CD14-positive monocyte (primary cell): ENCODE measurements at regions not wholly inside any gene's neighbourhood (a gene's known extent, or its start where the extent isn't known, plus 50 kb on each side); places are given as distances from the start of the nearest gene placed in this dataset.
"Not testable (repeated sequence)": the region's sequence is repeated elsewhere in the genome, so short reads cannot be mapped to it uniquely, and the experiment has no call there.

Experiments used
- DNase-seq, 3 donors: peaks; one replicate each; pipeline ENCODE4 v3.0.0-alpha.2; 2011 to 2022
- H2AFZ ChIP-seq: 2 replicates; pipeline ENCODE4 v1.6.0; 2012; ENCODE audit warnings: mild to moderate bottlenecking, low read depth, low read length, inconsistent platforms; ENCODE audit not compliant: insufficient read depth, poor library complexity, severe bottlenecking
- H3K27ac ChIP-seq, 2 donors: 1 replicate in 1 of 2; 2 replicates in 1 of 2; pipeline ENCODE4 v1.5.1; 2012 to 2013; ENCODE audit warnings: low read length in 2 of 2, control low read depth in 1 of 2, inconsistent platforms in 1 of 2, low read depth in 1 of 2, mild to moderate bottlenecking in 1 of 2
- H3K27me3 ChIP-seq, 2 donors: one replicate each; pipeline versions ENCODE4 v1.6.0 to v1.6.1; 2011 to 2013; ENCODE audit warnings: low read length in 2 of 2; ENCODE audit not compliant: control insufficient read depth in 2 of 2, insufficient read depth in 2 of 2
- H3K36me3 ChIP-seq, 2 donors: replicated peaks in 1 of 2; 1 replicate in 1 of 2; 2 replicates in 1 of 2; pipeline versions ENCODE4 v1.5.1 to v1.6.1; 2012 to 2013; ENCODE audit warnings: low read length in 2 of 2, control low read depth in 1 of 2, inconsistent platforms in 1 of 2, mild to moderate bottlenecking in 1 of 2; ENCODE audit not compliant: insufficient read depth in 2 of 2, control insufficient read depth in 1 of 2
- H3K4me1 ChIP-seq, 2 donors: 1 replicate in 1 of 2; 2 replicates in 1 of 2; pipeline versions ENCODE4 v1.5.1 to v1.6.1; 2012 to 2013; ENCODE audit warnings: low read length in 2 of 2, control low read depth in 1 of 2, inconsistent platforms in 1 of 2, mild to moderate bottlenecking in 1 of 2, moderate library complexity in 1 of 2; ENCODE audit not compliant: insufficient read depth in 2 of 2, control insufficient read depth in 1 of 2
- H3K4me2 ChIP-seq: replicated peaks from 2 replicates; pipeline ENCODE3; 2012; ENCODE audit warnings: low read length, moderate library complexity, mild to moderate bottlenecking; ENCODE audit not compliant: poor library complexity, severe bottlenecking; ENCODE audit errors: extremely low read depth
- H3K4me3 ChIP-seq, 3 experiments: fragments of 200-600 bp in 1 of 3; sonication (generic) in 1 of 3; replicated peaks in 1 of 3; 1 replicate in 2 of 3; 2 replicates in 1 of 3; pipeline ENCODE4 v1.5.1; 2011 to 2013; ENCODE audit warnings: low read length in 3 of 3, mild to moderate bottlenecking in 3 of 3, control low read depth in 2 of 3, low read depth in 2 of 3, inconsistent platforms in 1 of 3, moderate library complexity in 1 of 3
- H3K79me2 ChIP-seq: 2 replicates; pipeline ENCODE4 v1.6.0; 2012; ENCODE audit warnings: mild to moderate bottlenecking, control low read depth, inconsistent platforms, low read length, moderate library complexity; ENCODE audit not compliant: insufficient read depth
- H3K9ac ChIP-seq: 2 replicates; pipeline ENCODE4 v1.6.0; 2017; ENCODE audit warnings: low read length, mild to moderate bottlenecking; ENCODE audit not compliant: insufficient read depth, poor library complexity, severe bottlenecking
- H3K9me3 ChIP-seq, 2 donors: replicated peaks in 1 of 2; 1 replicate in 1 of 2; 2 replicates in 1 of 2; pipeline versions ENCODE4 v1.5.1 to v1.6.1; 2012 to 2013; ENCODE audit warnings: low read length in 2 of 2, control low read depth in 1 of 2; ENCODE audit not compliant: control insufficient read depth in 1 of 2, insufficient read depth in 1 of 2
- H4K20me1 ChIP-seq: 2 replicates; pipeline ENCODE4 v1.6.0; 2012; ENCODE audit warnings: mild to moderate bottlenecking, low read length, control low read depth, moderate library complexity; ENCODE audit not compliant: insufficient read depth
- H3K27ac Mint-ChIP-seq, 7 donors: one replicate each; pipeline ENCODE4 v1.8.0; 2020; ENCODE audit warnings: mild to moderate bottlenecking in 7 of 7, mixed read lengths in 7 of 7, moderate library complexity in 6 of 7, inconsistent platforms in 2 of 7
- H3K27me3 Mint-ChIP-seq, 3 donors: one replicate each; pipeline ENCODE4 v1.8.0; 2021 to 2022; ENCODE audit warnings: low read depth in 3 of 3, mild to moderate bottlenecking in 3 of 3, mixed read lengths in 3 of 3, moderate library complexity in 3 of 3, inconsistent platforms in 1 of 3
- H3K36me3 Mint-ChIP-seq, 2 donors: one replicate each; pipeline ENCODE4 v1.8.0; 2020; ENCODE audit warnings: mixed read lengths in 2 of 2, inconsistent platforms in 1 of 2, mild to moderate bottlenecking in 1 of 2
- H3K4me1 Mint-ChIP-seq: one replicate; pipeline ENCODE4 v1.8.0; 2020; ENCODE audit warnings: mild to moderate bottlenecking, mixed read lengths
- H3K4me3 Mint-ChIP-seq, 2 donors: one replicate each; pipeline ENCODE4 v1.8.0; 2020; ENCODE audit warnings: mild to moderate bottlenecking in 2 of 2, mixed read lengths in 2 of 2, moderate library complexity in 1 of 2
- H3K9me3 Mint-ChIP-seq, 7 donors: one replicate each; pipeline ENCODE4 v1.8.0; 2020 to 2022; ENCODE audit warnings: mixed read lengths in 7 of 7, mild to moderate bottlenecking in 6 of 7, moderate library complexity in 6 of 7, inconsistent platforms in 2 of 7
- CTCF ChIP-seq: fragments of 200-600 bp; IDR thresholded peaks from one replicate; pipeline ENCODE4 v1.8.0; 2022; ENCODE audit warnings: antibody characterized with exemption, mild to moderate bottlenecking
- WGBS: methylation state at CpG from one replicate; pipeline ENCODE4 v1.1.5; 2013; ENCODE audit warnings: missing lambda C conversion rate; ENCODE audit not compliant: insufficient coverage; 5-methylcytosine and 5-hydroxymethylcytosine counted together
- intact Hi-C, 2 donors: fragments of 100-400 bp; cut with micrococcal nuclease; formaldehyde crosslinking; loops; one replicate each; pipeline versions ENCODE4 v1.15.0 to v1.15.1; 2023

DNA sequence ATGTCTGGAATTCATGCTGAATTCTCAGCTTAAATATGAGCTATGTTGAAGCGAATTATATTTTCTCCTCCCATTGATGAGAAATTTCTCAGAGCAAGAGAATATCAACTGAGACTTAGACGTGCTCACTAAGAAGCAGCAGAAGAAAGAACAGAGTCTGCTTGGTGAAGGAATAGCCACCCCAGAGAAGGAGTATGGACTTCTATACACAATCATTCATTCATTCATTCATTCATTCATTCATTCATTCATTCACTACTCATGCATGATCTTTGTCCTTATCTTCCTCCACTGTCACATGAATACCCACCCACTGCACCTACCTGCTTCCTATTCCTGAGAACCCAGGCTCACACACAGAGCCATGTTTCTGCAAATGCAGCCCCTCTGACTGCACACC, 206.6 kb downstream of the DEPDC1B start:
- no peaks in the 10 kb centered on the region for H3K4me1 Mint-ChIP-seq
- Histone ChIP-seq H3K27ac (no peak overlapping the region), H3K4me1 (no peaks in the 10 kb centered on the region), H2AFZ (no peak overlapping the region), H3K36me3 (no peaks in the 10 kb centered on the region), H3K79me2 (no peaks in the 10 kb centered on the region), H3K27me3 (no peaks in the 10 kb centered on the region), H3K4me3 (no peak overlapping the region), H4K20me1 (no peaks in the 10 kb centered on the region), H3K9ac (no peak overlapping the region), H3K9me3 (no peaks in the 10 kb centered on the region), H3K4me2 (no peak overlapping the region)
- no peaks in the 10 kb centered on the region for H3K36me3 Mint-ChIP-seq
- H3K9me3 Mint-ChIP-seq, result peaks cover 0 to 3% (median 0%) of the 10 kb centered on the region in 7 donors
- H3K4me3 Mint-ChIP-seq, result no peak overlapping the region
- intact Hi-C loops, result no loop called here
- peaks cover 0 to 1% (median 0%) of the 10 kb centered on the region in 3 donors for H3K27me3 Mint-ChIP-seq
- no peak for TF ChIP-seq CTCF
- WGBS, result 100% methylated on average over 1 of the region's 2 CpGs
- DNase-seq, result no peak
- H3K27ac Mint-ChIP-seq, result no peak overlapping the region

GRCh38 chr5:60492958-60493357, 207.0 kb downstream of the DEPDC1B start:
- no peaks in the 10 kb centered on the region for H3K4me1 ChIP-seq
- H3K9ac ChIP-seq, result no peak overlapping the region
- peaks cover 0 to 3% (median 2%) of the 10 kb centered on the region in 7 donors for H3K9me3 Mint-ChIP-seq
- H3K27ac Mint-ChIP-seq, result no peak overlapping the region
- H3K4me2 ChIP-seq, result no peak overlapping the region
- no peak for TF ChIP-seq CTCF
- DNase-seq, result no peak
- H3K4me1 Mint-ChIP-seq, result no peaks in the 10 kb centered on the region
- H3K36me3 Mint-ChIP-seq, result no peaks in the 10 kb centered on the region
- H3K4me3 Mint-ChIP-seq, result no peak overlapping the region
- intact Hi-C loops, result no loop called here
- peaks cover 0 to 1% (median 0%) of the 10 kb centered on the region in 3 donors for H3K27me3 Mint-ChIP-seq
- no peak overlapping the region for H3K27ac ChIP-seq
- no peaks in the 10 kb centered on the region for H3K79me2 ChIP-seq
- H3K27me3 ChIP-seq, result no peaks in the 10 kb centered on the region
- no peak overlapping the region for H2AFZ ChIP-seq
- no peaks in the 10 kb centered on the region for H3K36me3 ChIP-seq
- H4K20me1 ChIP-seq, result no peaks in the 10 kb centered on the region
- no CpG with 5 or more reads among the region's 2 CpGs for WGBS
- H3K4me3 ChIP-seq, result no peak overlapping the region
- H3K9me3 ChIP-seq, result no peaks in the 10 kb centered on the region

- H3K4me1 ChIP-seq, H3K4me1 Mint-ChIP-seq, H3K79me2 ChIP-seq, H3K9me3 Mint-ChIP-seq, H3K4me3 Mint-ChIP-seq, H2AFZ ChIP-seq, H3K27me3 ChIP-seq, H3K27ac Mint-ChIP-seq, H3K36me3 Mint-ChIP-seq, H3K36me3 ChIP-seq, DNase-seq, H3K27me3 Mint-ChIP-seq, H3K9me3 ChIP-seq, H4K20me1 ChIP-seq, H3K9ac ChIP-seq, H3K27ac ChIP-seq, intact Hi-C loops, H3K4me3 ChIP-seq, H3K4me2 ChIP-seq: not testable (repeated sequence)
- WGBS, result no CpG with 5 or more reads among the region's 2 CpGs
Measured at GRCh38 chr5:60492358-60492757, 207.6 kb downstream of the DEPDC1B start.
